ENCODE measurements at regions not wholly inside any gene's neighbourhood (a gene's known extent, or its start where the extent isn't known, plus 50 kb on each side); places are given as distances from the start of the nearest gene placed in this dataset.

GRCh38 chr1:58041621-58042020, 504.9 kb downstream of the OMA1 start:
- no peak overlapping the region for H3K4me3 ChIP-seq
- no peaks in the 10 kb centered on the region for H3K9me3 ChIP-seq
- no peak for DNase-seq
- no peak overlapping the region for H3K27ac ChIP-seq
- TF ChIP-seq POLR2A (IDR thresholded peaks at IDR 0.05): no peak
- TF ChIP-seq CTCF (IDR thresholded peaks at IDR 0.05): no peak
- H3K27me3 ChIP-seq: no peaks in the 10 kb centered on the region
- H3K36me3 ChIP-seq: no peaks in the 10 kb centered on the region
- H3K4me1 ChIP-seq: no peaks in the 10 kb centered on the region

DNA sequence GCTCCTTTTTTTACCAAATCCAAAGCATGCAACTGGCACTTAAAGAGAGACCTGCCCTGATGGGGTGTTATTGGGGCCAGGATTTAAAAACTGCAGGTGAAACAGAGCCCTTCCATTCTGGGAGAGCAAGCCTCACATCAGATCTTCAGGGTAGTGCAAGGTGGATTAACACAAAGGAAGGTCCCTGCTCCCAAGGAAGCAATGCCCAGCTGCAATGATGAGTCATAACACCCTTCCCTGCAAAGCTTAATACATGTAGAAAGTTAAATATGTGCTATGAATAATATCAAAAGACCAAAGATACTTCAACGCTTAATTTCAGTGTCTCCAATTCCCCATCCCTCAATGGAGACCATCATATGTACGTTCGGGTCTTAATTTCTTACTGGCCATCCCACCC, 508.0 kb downstream of the OMA1 start:
- TF ChIP-seq POLR2A (IDR thresholded peaks at IDR 0.05) (no peak), CTCF (IDR thresholded peaks at IDR 0.05) (no peak)
- Histone ChIP-seq H3K27ac (no peak overlapping the region), H3K9me3 (no peaks in the 10 kb centered on the region), H3K27me3 (no peaks in the 10 kb centered on the region), H3K36me3 (no peaks in the 10 kb centered on the region), H3K4me3 (no peak overlapping the region), H3K4me1 (no peaks in the 10 kb centered on the region)
- DNase-seq: no peak

- DNase-seq: no peak
- Histone ChIP-seq H3K36me3 (no peaks in the 10 kb centered on the region), H3K9me3 (no peaks in the 10 kb centered on the region), H3K4me1 (no peaks in the 10 kb centered on the region), H3K27ac (no peak overlapping the region), H3K27me3 (no peaks in the 10 kb centered on the region), H3K4me3 (no peak overlapping the region)
- TF ChIP-seq POLR2A (IDR thresholded peaks at IDR 0.05) (no peak), CTCF (IDR thresholded peaks at IDR 0.05) (no peak)
These were observed 511.0 kb downstream of the OMA1 start for GRCh38 chr1:58035523-58035922.

GRCh38 chr1:58033311-58033710, 513.2 kb downstream of the OMA1 start:
- no peaks in the 10 kb centered on the region for H3K9me3 ChIP-seq
- TF ChIP-seq POLR2A (IDR thresholded peaks at IDR 0.05): no peak
- no peak for TF ChIP-seq CTCF (IDR thresholded peaks at IDR 0.05)
- no peaks in the 10 kb centered on the region for H3K36me3 ChIP-seq
- no peaks in the 10 kb centered on the region for H3K27me3 ChIP-seq
- no peak overlapping the region for H3K4me3 ChIP-seq
- no peaks in the 10 kb centered on the region for H3K4me1 ChIP-seq
- H3K27ac ChIP-seq: no peak overlapping the region
- DNase-seq: no peak

- H3K4me3 ChIP-seq: no peak overlapping the region
- no peaks in the 10 kb centered on the region for H3K36me3 ChIP-seq
- TF ChIP-seq POLR2A (IDR thresholded peaks at IDR 0.05): no peak
- no peak for TF ChIP-seq CTCF (IDR thresholded peaks at IDR 0.05)
- H3K27me3 ChIP-seq: no peaks in the 10 kb centered on the region
- no peak for DNase-seq
- no peaks in the 10 kb centered on the region for H3K9me3 ChIP-seq
- H3K4me1 ChIP-seq: no peaks in the 10 kb centered on the region
- no peak overlapping the region for H3K27ac ChIP-seq
These were observed 513.9 kb downstream of the OMA1 start for GRCh38 chr1:58032611-58033073.

- TF ChIP-seq POLR2A (IDR thresholded peaks at IDR 0.05): no peak
- no peak for TF ChIP-seq CTCF (IDR thresholded peaks at IDR 0.05)
- no peak overlapping the region for H3K4me3 ChIP-seq
- no peak overlapping the region for H3K27ac ChIP-seq
- H3K9me3 ChIP-seq: no peaks in the 10 kb centered on the region
- no peaks in the 10 kb centered on the region for H3K27me3 ChIP-seq
- H3K4me1 ChIP-seq: no peaks in the 10 kb centered on the region
- DNase-seq: no peak
- no peaks in the 10 kb centered on the region for H3K36me3 ChIP-seq
These were observed 515.1 kb downstream of the OMA1 start for GRCh38 chr1:58031416-58031815.

Data from Peyer's patch (tissue), 4 donors.